ENCODE measurements at regions not wholly inside any gene's neighbourhood (a gene's known extent, or its start where the extent isn't known, plus 50 kb on each side); places are given as distances from the start of the nearest gene placed in this dataset.
A peak's percentile ranks its signal among the peaks of the same experiment; 100 is the strongest.

DNA sequence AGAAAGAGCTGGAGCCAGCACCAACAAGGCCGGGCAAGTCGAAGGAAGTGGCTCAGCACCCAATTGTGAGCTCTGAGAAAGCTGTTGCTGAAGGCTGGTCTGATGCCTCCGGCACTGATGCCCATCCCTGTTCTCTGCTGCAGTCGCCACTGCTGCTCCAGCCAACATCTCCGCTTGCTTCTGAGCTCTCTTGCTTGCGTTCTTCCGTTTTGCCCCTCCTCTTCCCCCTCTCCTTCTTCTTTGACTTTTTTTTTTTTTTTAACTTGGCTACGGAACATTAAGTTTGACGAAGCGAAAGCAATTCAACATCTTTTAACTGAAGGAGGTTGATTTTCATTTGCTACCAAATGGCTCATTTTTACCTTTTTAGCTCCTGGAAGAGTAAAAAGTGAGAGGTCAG is 442.9 kb downstream of the MCTP2 start:
- Histone ChIP-seq H3K36me3 (ENCODE audit: control insufficient read depth, insufficient read depth, low read length) (no peaks in the 10 kb centered on the region), H2AFZ (ENCODE audit: low read length) (peak overlapping the region; percentile 11), H3K27me3 (ENCODE audit: control insufficient read depth, insufficient read depth, low read length) (no peaks in the 10 kb centered on the region), H4K20me1 (ENCODE audit: control insufficient read depth, extremely low read depth, insufficient read depth, low read length) (no peaks in the 10 kb centered on the region), H3K4me1 (ENCODE audit: control insufficient read depth, extremely low read depth, insufficient read depth, low read length) (peaks cover 2% of the 10 kb centered on the region), H3K9ac (ENCODE audit: insufficient read depth, low read length) (no peak overlapping the region), H3K4me3 (replicated peaks in 1 of 4; ENCODE audit: control extremely low read depth in 1 of 4, insufficient read depth in 1 of 4, low read depth in 3 of 4, low read length in 4 of 4) (peak overlapping the region in 2 of 4 experiments; percentile 21 to 53), H3K4me2 (ENCODE audit: extremely low read depth, insufficient read depth, low read length) (peak overlapping the region; percentile 73), H3K79me2 (ENCODE audit: control insufficient read depth, insufficient read depth, low read length) (no peaks in the 10 kb centered on the region), H3K27ac (ENCODE audit: insufficient read depth, low read length) (no peak overlapping the region), H3K9me3 (ENCODE audit: control insufficient read depth, insufficient read depth, low read depth, low read length) (no peaks in the 10 kb centered on the region)
- TF ChIP-seq, protein P1, sequence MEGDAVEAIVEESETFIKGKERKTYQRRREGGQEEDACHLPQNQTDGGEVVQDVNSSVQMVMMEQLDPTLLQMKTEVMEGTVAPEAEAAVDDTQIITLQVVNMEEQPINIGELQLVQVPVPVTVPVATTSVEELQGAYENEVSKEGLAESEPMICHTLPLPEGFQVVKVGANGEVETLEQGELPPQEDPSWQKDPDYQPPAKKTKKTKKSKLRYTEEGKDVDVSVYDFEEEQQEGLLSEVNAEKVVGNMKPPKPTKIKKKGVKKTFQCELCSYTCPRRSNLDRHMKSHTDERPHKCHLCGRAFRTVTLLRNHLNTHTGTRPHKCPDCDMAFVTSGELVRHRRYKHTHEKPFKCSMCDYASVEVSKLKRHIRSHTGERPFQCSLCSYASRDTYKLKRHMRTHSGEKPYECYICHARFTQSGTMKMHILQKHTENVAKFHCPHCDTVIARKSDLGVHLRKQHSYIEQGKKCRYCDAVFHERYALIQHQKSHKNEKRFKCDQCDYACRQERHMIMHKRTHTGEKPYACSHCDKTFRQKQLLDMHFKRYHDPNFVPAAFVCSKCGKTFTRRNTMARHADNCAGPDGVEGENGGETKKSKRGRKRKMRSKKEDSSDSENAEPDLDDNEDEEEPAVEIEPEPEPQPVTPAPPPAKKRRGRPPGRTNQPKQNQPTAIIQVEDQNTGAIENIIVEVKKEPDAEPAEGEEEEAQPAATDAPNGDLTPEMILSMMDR (conservative IDR thresholded peaks at IDR 0.05 in 1 of 2, IDR thresholded peaks at IDR 0.05 in 1 of 2; ENCODE audit: low read depth in 1 of 2, low read length in 2 of 2), result no peak
- TF ChIP-seq EZH2 (IDR thresholded peaks at IDR 0.05; ENCODE audit: low read length, missing control alignments), result no peak
- DNase-seq (ENCODE audit: low read depth in 2 of 2), result peak; percentile 37 to 58

DNA sequence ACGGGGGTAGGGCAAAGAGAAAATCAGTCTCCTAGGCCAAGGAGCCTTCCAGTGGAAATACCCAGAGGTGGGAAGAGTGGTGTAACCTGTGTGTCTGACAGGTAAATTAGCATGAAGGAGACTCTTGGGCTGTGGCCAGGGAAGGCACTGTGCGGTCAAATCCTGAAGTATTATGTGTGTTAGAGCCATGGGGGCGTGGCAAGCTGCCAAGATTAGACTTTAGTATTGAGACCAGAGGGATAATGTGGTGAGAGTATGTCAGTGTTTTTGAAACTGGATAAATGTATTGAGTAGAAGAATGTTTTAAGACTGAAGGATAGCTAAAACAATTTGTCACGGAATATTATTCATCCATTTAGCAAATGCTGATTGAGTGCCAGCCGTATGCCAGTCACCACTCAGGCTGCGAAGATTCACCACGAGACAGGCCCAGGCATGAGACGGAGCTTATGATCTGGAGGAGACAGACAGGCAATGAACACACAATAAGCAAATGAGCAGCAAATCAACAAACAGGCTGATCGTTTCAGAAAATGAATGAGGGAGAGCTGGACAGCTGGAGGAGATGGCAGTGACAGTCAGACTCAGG is 445.9 kb downstream of the MCTP2 start:
- no peak overlapping the region for H3K27ac ChIP-seq (ENCODE audit: insufficient read depth, low read length)
- no peaks in the 10 kb centered on the region for H3K79me2 ChIP-seq (ENCODE audit: control insufficient read depth, insufficient read depth, low read length)
- H3K27me3 ChIP-seq (ENCODE audit: control insufficient read depth, insufficient read depth, low read length), result no peaks in the 10 kb centered on the region
- H3K4me2 ChIP-seq (ENCODE audit: extremely low read depth, insufficient read depth, low read length), result no peak overlapping the region
- H2AFZ ChIP-seq (ENCODE audit: low read length), result no peak overlapping the region
- DNase-seq (ENCODE audit: low read depth in 2 of 2), result peak in 1 of 2 donors; percentile 3
- H3K4me1 ChIP-seq (ENCODE audit: control insufficient read depth, extremely low read depth, insufficient read depth, low read length), result no peaks in the 10 kb centered on the region
- no peaks in the 10 kb centered on the region for H4K20me1 ChIP-seq (ENCODE audit: control insufficient read depth, extremely low read depth, insufficient read depth, low read length)
- H3K36me3 ChIP-seq (ENCODE audit: control insufficient read depth, insufficient read depth, low read length), result no peaks in the 10 kb centered on the region
- H3K4me3 ChIP-seq (replicated peaks in 1 of 4; ENCODE audit: control extremely low read depth in 1 of 4, insufficient read depth in 1 of 4, low read depth in 3 of 4, low read length in 4 of 4), result no peak overlapping the region
- no peak overlapping the region for H3K9ac ChIP-seq (ENCODE audit: insufficient read depth, low read length)
- no peak for TF ChIP-seq EZH2 (IDR thresholded peaks at IDR 0.05; ENCODE audit: low read length, missing control alignments)
- TF ChIP-seq, protein P1 (conservative IDR thresholded peaks at IDR 0.05 in 1 of 2, IDR thresholded peaks at IDR 0.05 in 1 of 2; ENCODE audit: low read depth in 1 of 2, low read length in 2 of 2), result no peak
- H3K9me3 ChIP-seq (ENCODE audit: control insufficient read depth, insufficient read depth, low read depth, low read length), result no peaks in the 10 kb centered on the region

DNA sequence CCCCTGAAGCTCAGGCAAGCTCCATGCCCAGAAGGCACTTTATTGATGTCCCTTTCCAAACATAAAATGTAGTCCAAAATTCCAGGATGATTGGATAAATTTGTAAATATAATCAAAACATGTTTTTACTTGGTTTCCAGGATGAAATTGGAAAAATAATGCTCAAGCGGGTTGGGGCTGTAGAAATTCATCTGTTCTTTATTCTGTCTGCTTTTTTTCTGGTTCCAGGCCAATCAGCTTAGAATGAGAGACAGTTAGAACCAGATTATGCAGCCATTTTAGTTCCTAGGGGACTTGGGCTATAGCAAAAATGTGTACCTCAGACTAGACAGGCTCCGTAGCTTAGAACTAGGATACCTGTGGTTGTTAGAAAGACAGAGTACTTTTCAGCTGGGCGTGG is 450.8 kb downstream of the MCTP2 start:
- Histone ChIP-seq H3K27me3 (ENCODE audit: control insufficient read depth, insufficient read depth, low read length) (no peaks in the 10 kb centered on the region), H2AFZ (ENCODE audit: low read length) (no peak overlapping the region), H3K27ac (ENCODE audit: insufficient read depth, low read length) (no peak overlapping the region), H4K20me1 (ENCODE audit: control insufficient read depth, extremely low read depth, insufficient read depth, low read length) (no peaks in the 10 kb centered on the region), H3K79me2 (ENCODE audit: control insufficient read depth, insufficient read depth, low read length) (no peaks in the 10 kb centered on the region), H3K36me3 (ENCODE audit: control insufficient read depth, insufficient read depth, low read length) (no peaks in the 10 kb centered on the region), H3K9me3 (ENCODE audit: control insufficient read depth, insufficient read depth, low read depth, low read length) (no peaks in the 10 kb centered on the region), H3K9ac (ENCODE audit: insufficient read depth, low read length) (no peak overlapping the region), H3K4me1 (ENCODE audit: control insufficient read depth, extremely low read depth, insufficient read depth, low read length) (no peaks in the 10 kb centered on the region), H3K4me3 (replicated peaks in 1 of 4; ENCODE audit: control extremely low read depth in 1 of 4, insufficient read depth in 1 of 4, low read depth in 3 of 4, low read length in 4 of 4) (no peak overlapping the region), H3K4me2 (ENCODE audit: extremely low read depth, insufficient read depth, low read length) (no peak overlapping the region)
- no peak for TF ChIP-seq EZH2 (IDR thresholded peaks at IDR 0.05; ENCODE audit: low read length, missing control alignments)
- TF ChIP-seq, protein P1 (conservative IDR thresholded peaks at IDR 0.05 in 1 of 2, IDR thresholded peaks at IDR 0.05 in 1 of 2; ENCODE audit: low read depth in 1 of 2, low read length in 2 of 2), result no peak
- DNase-seq (ENCODE audit: low read depth in 2 of 2), result no peak

Measured in fibroblast of lung (primary cell).